ENCODE measurements at regions not wholly inside any gene's neighbourhood (a gene's known extent, or its start where the extent isn't known, plus 50 kb on each side); places are given as distances from the start of the nearest gene placed in this dataset.

- Histone ChIP-seq H2BK5ac (ENCODE audit: low read depth, low read length, poor library complexity, severe bottlenecking) (no peak overlapping the region), H2BK20ac (ENCODE audit: low read depth, low read length) (no peak overlapping the region), H3K9me3 (ENCODE audit: control insufficient read depth, insufficient read depth, low read length) (peaks cover 9% of the 10 kb centered on the region; the same call in 1 of the 2 replicates), H3K4me3 (ENCODE audit: insufficient read depth, low read depth, low read length) (no peak overlapping the region), H3K4me1 (ENCODE audit: control insufficient read depth, insufficient read depth, low read length) (no peaks in the 10 kb centered on the region), H3K23ac (ENCODE audit: low read depth, low read length) (no peak overlapping the region), H3K79me1 (ENCODE audit: low read depth in 1 of 2, low read length in 2 of 2) (no peaks in the 10 kb centered on the region), H3K9ac (ENCODE audit: low read depth, low read length) (no peak overlapping the region), H3K9me1 (ENCODE audit: insufficient read depth, low read length) (no peaks in the 10 kb centered on the region), H2AK9ac (replicated peaks; ENCODE audit: low read depth, low read length, poor library complexity) (no peak overlapping the region), H3K18ac (ENCODE audit: low read depth, low read length) (no peak overlapping the region), H4K8ac (ENCODE audit: low read depth in 2 of 2, low read length in 2 of 2) (no peak overlapping the region), H2AK5ac (ENCODE audit: low read depth, low read length) (no peak overlapping the region), H2BK15ac (ENCODE audit: low read depth, low read length) (no peak overlapping the region), H2AFZ (replicated peaks; ENCODE audit: low read length, poor library complexity) (no peak overlapping the region), H3K4me2 (ENCODE audit: low read depth, low read length) (no peak overlapping the region), H4K20me1 (ENCODE audit: insufficient read depth, low read length) (no peaks in the 10 kb centered on the region), H3K56ac (ENCODE audit: extremely low read depth, insufficient read depth, low read length) (no peak overlapping the region), H3K36me3 (ENCODE audit: control insufficient read depth, insufficient read depth, low read length) (no peaks in the 10 kb centered on the region), H3K27ac (ENCODE audit: insufficient read depth, low read length) (no peak overlapping the region), H3K14ac (replicated peaks; ENCODE audit: low read depth, low read length) (no peak overlapping the region), H4K91ac (ENCODE audit: insufficient read depth, low read depth, low read length) (no peak overlapping the region), H2BK120ac (ENCODE audit: low read depth, low read length) (no peak overlapping the region), H4K5ac (ENCODE audit: low read depth, low read length) (no peak overlapping the region), H3K4ac (ENCODE audit: low read depth, low read length) (no peak overlapping the region), H3K27me3 (ENCODE audit: control insufficient read depth, insufficient read depth, low read length) (no peaks in the 10 kb centered on the region)
- WGBS, 2 experiments (ENCODE audit: extremely low coverage in 2 of 2, insufficient read length in 1 of 2): no CpG with 5 or more reads among the region's 1 CpG
- no peak for DNase-seq
- intact Hi-C loops (cut with micrococcal nuclease): no loop called here
- in situ Hi-C loops (cut with MboI; ENCODE audit: low sequenced_read_pairs): no loop called here
- no peak for ATAC-seq (ENCODE audit: low read depth)
- dilution Hi-C loops (cut with HindIII; ENCODE audit: low sequenced_read_pairs, unreplicated experiment): no loop called here
- no TSS peak for BruUV-seq (replicated peaks)
- CTCF ChIA-PET: no interaction called here
- POLR2A ChIA-PET (ENCODE audit: unreplicated experiment): no interaction called here
- TF ChIP-seq RFX5 (IDR thresholded peaks at IDR 0.05; ENCODE audit: low read depth, low read length) (no peak), RCOR1 (IDR thresholded peaks at IDR 0.05; ENCODE audit: insufficient replicate concordance, low read length) (no peak), USF2 (IDR thresholded peaks at IDR 0.05; ENCODE audit: low read depth, low read length) (no peak), CEBPB (IDR thresholded peaks at IDR 0.05; ENCODE audit: low read depth, low read length) (no peak), MAFK (IDR thresholded peaks at IDR 0.05; ENCODE audit: low read depth, low read length) (no peak), NFE2L2 (IDR thresholded peaks at IDR 0.05; ENCODE audit: low read depth, low read length) (no peak), FOS (IDR thresholded peaks at IDR 0.05; ENCODE audit: low read depth, low read length) (no peak), RAD21 (IDR thresholded peaks at IDR 0.05; ENCODE audit: low read length) (no peak)
- TF ChIP-seq, protein P1, sequence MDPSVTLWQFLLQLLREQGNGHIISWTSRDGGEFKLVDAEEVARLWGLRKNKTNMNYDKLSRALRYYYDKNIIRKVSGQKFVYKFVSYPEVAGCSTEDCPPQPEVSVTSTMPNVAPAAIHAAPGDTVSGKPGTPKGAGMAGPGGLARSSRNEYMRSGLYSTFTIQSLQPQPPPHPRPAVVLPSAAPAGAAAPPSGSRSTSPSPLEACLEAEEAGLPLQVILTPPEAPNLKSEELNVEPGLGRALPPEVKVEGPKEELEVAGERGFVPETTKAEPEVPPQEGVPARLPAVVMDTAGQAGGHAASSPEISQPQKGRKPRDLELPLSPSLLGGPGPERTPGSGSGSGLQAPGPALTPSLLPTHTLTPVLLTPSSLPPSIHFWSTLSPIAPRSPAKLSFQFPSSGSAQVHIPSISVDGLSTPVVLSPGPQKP (IDR thresholded peaks at IDR 0.05; ENCODE audit: borderline replicate concordance, low read depth, low read length): no peak
Measured at GRCh38 chr9:24766081-24766480, 220.4 kb upstream of the IZUMO3 start.

Data from IMR-90 (cell line).